GM23248 (cell line): ENCODE measurements at regions not wholly inside any gene's neighbourhood (a gene's known extent, or its start where the extent isn't known, plus 50 kb on each side); places are given as distances from the start of the nearest gene placed in this dataset.
A peak's percentile ranks its signal among the peaks of the same experiment; 100 is the strongest.

Experiments used
- DNase-seq: peaks from one replicate; pipeline ENCODE4 v3.0.0-alpha.2; 2015
- H2AFZ ChIP-seq: fragments of 200-600 bp; sonication (generic); 2 replicates; pipeline ENCODE4 v1.6.1; 2016; ENCODE audit warnings: antibody characterized with exemption
- H3F3A ChIP-seq: fragments of 200-600 bp; sonication (generic); 2 replicates; pipeline ENCODE4 v1.6.1; 2016; ENCODE audit warnings: mild to moderate bottlenecking, antibody characterized with exemption, mixed run types; ENCODE audit not compliant: insufficient read depth
- H3K27ac ChIP-seq: fragments of 200-600 bp; sonication (generic); 2 replicates; pipeline ENCODE4 v1.5.1; 2016; ENCODE audit warnings: mild to moderate bottlenecking
- H3K27me3 ChIP-seq: fragments of 200-600 bp; sonication (generic); replicated peaks from 2 replicates; pipeline ENCODE4 v1.6.1; 2016; ENCODE audit warnings: mild to moderate bottlenecking; ENCODE audit not compliant: insufficient read depth
- H3K36me3 ChIP-seq: fragments of 200-600 bp; sonication (generic); 2 replicates; pipeline ENCODE4 v1.6.1; 2016; ENCODE audit warnings: low read depth, mild to moderate bottlenecking
- H3K4me1 ChIP-seq: fragments of 200-600 bp; sonication (generic); 2 replicates; pipeline ENCODE4 v1.6.1; 2016; ENCODE audit warnings: mild to moderate bottlenecking; ENCODE audit not compliant: insufficient read depth
- H3K4me2 ChIP-seq: fragments of 200-600 bp; sonication (generic); one replicate; pipeline ENCODE4 v1.6.1; 2016; ENCODE audit warnings: mild to moderate bottlenecking; ENCODE audit not compliant: unreplicated experiment
- H3K4me3 ChIP-seq: fragments of 200-600 bp; sonication (generic); 2 replicates; pipeline ENCODE4 v1.5.1; 2016; ENCODE audit warnings: mild to moderate bottlenecking
- H3K79me2 ChIP-seq: fragments of 200-600 bp; sonication (generic); 2 replicates; pipeline ENCODE4 v1.6.1; 2016; ENCODE audit warnings: mild to moderate bottlenecking; ENCODE audit not compliant: insufficient read depth
- H3K9ac ChIP-seq: fragments of 200-600 bp; sonication (generic); 2 replicates; pipeline ENCODE4 v1.6.1; 2016; ENCODE audit warnings: mild to moderate bottlenecking
- H3K9me2 ChIP-seq: fragments of 200-600 bp; sonication (generic); 2 replicates; pipeline ENCODE4 v1.6.1; 2016; ENCODE audit warnings: mixed run types, mild to moderate bottlenecking, moderate library complexity; ENCODE audit not compliant: insufficient read depth
- H3K9me3 ChIP-seq: fragments of 200-600 bp; sonication (generic); one replicate; pipeline ENCODE4 v1.6.1; 2017; ENCODE audit warnings: low read depth
- H4K20me1 ChIP-seq: fragments of 200-600 bp; sonication (generic); 2 replicates; pipeline ENCODE4 v1.6.0; 2016; ENCODE audit not compliant: insufficient read depth
- EZH2 ChIP-seq: fragments of 200-600 bp; sonication (generic); IDR thresholded peaks from 2 replicates; pipeline ENCODE4 v1.6.1; 2018; ENCODE audit warnings: antibody characterized with exemption, mild to moderate bottlenecking; ENCODE audit not compliant: insufficient read depth, poor library complexity, severe bottlenecking
- EZH2phosphoT487 ChIP-seq: fragments of 200-600 bp; sonication (generic); IDR thresholded peaks from 2 replicates; pipeline ENCODE4 v1.6.1; 2018; ENCODE audit warnings: antibody characterized with exemption, moderate library complexity, mild to moderate bottlenecking, low read depth; ENCODE audit not compliant: insufficient read depth
- WGBS, 2 experiments: methylation state at CpG; one replicate each; pipeline ENCODE4 v1.1.6; 2015 to 2017; ENCODE audit warnings: low lambda C conversion rate in 2 of 2, low coverage in 1 of 2; ENCODE audit errors: missing lambda C conversion rate in 2 of 2; 5-methylcytosine and 5-hydroxymethylcytosine counted together
- in situ Hi-C: fragments of 300-500 bp; cut with MboI; formaldehyde crosslinking; loops from 2 replicates; pipeline ENCODE4 v1.15.0; 2020

DNA sequence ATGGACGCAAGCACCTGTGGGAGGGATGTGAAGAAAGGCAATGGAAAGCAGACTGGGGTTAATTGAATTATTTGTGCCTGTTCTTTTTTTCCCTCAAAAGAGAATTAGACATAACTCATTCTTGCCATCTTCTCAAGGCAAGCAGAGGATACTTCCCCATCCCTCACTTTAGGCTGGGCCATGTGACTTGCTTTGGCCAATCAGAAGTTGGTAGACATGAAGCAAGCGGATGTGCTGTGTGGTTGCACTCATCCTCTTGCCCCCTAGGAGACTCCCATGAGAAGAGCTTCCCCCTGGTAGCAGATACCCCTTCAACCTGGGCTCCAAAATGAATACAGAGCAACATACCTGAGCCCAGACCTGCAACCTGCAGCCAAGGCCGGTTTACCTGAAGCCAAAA, 124.4 kb upstream of the ZC3H12C start:
- Histone ChIP-seq H3K36me3 (no peaks in the 10 kb centered on the region), H3F3A (peaks cover 8% of the 10 kb centered on the region; the same call in 1 of the 2 replicates), H3K27ac (no peak overlapping the region), H3K27me3 (no peaks in the 10 kb centered on the region), H3K9me2 (no peaks in the 10 kb centered on the region), H3K4me3 (no peak overlapping the region), H3K9me3 (no peaks in the 10 kb centered on the region), H3K9ac (no peak overlapping the region), H2AFZ (no peak overlapping the region), H3K79me2 (no peaks in the 10 kb centered on the region), H3K4me1 (peaks cover 19% of the 10 kb centered on the region), H4K20me1 (no peaks in the 10 kb centered on the region), H3K4me2 (no peak overlapping the region)
- in situ Hi-C loops, result loop anchor here (25.0 kb wide), 1 partner anchor 394 kb away; no protein-coding TSS in a partner anchor
- no peak for TF ChIP-seq EZH2phosphoT487
- TF ChIP-seq EZH2, result no peak
- no peak for DNase-seq
- WGBS, 2 experiments, result 92 to 94% methylated on average over 3 of the region's 3 CpGs

- Histone ChIP-seq H3K9me3 (no peaks in the 10 kb centered on the region), H3K9me2 (no peaks in the 10 kb centered on the region), H3K79me2 (no peaks in the 10 kb centered on the region), H3K36me3 (no peaks in the 10 kb centered on the region), H3K4me2 (no peak overlapping the region), H3K27ac (no peak overlapping the region), H3F3A (peaks cover 8% of the 10 kb centered on the region; the same call in 1 of the 2 replicates), H4K20me1 (no peaks in the 10 kb centered on the region), H3K9ac (no peak overlapping the region), H2AFZ (peak overlapping the region; percentile 55), H3K27me3 (no peaks in the 10 kb centered on the region), H3K4me3 (no peak overlapping the region), H3K4me1 (peaks cover 19% of the 10 kb centered on the region)
- DNase-seq, result no peak
- TF ChIP-seq EZH2 (no peak), EZH2phosphoT487 (no peak)
- in situ Hi-C loops, result loop anchor here (25.0 kb wide), 1 partner anchor 392 kb away; no protein-coding TSS in a partner anchor
- 75 to 78% methylated on average over 9 of the region's 9 CpGs for WGBS, 2 experiments
These were observed 122.5 kb upstream of the ZC3H12C start for GRCh38 chr11:109970516-109971183.

GRCh38 chr11:109971184-109971523, 122.0 kb upstream of the ZC3H12C start:
- in situ Hi-C loops, result loop anchor here (25.0 kb wide), 1 partner anchor 391 kb away; no protein-coding TSS in a partner anchor
- H2AFZ ChIP-seq, result peak overlapping the region; percentile 55

GRCh38 chr11:109972181-109972715, 120.9 kb upstream of the ZC3H12C start:
- Histone ChIP-seq H3K4me1 (peaks cover 19% of the 10 kb centered on the region), H3K9ac (no peak overlapping the region), H3K27me3 (no peaks in the 10 kb centered on the region), H4K20me1 (no peaks in the 10 kb centered on the region), H2AFZ (no peak overlapping the region), H3K4me3 (no peak overlapping the region), H3K9me3 (no peaks in the 10 kb centered on the region), H3K27ac (no peak overlapping the region), H3K9me2 (no peaks in the 10 kb centered on the region), H3F3A (peaks cover 8% of the 10 kb centered on the region; the same call in 1 of the 2 replicates), H3K4me2 (no peak overlapping the region), H3K36me3 (no peaks in the 10 kb centered on the region), H3K79me2 (no peaks in the 10 kb centered on the region)
- TF ChIP-seq EZH2phosphoT487 (no peak), EZH2 (no peak)
- WGBS, 2 experiments, result 63 to 67% methylated on average over 7 of the region's 7 CpGs
- in situ Hi-C loops, result loop anchor here (25.0 kb wide), 1 partner anchor 390 kb away; no protein-coding TSS in a partner anchor
- DNase-seq, result no peak

More at GRCh38 chr11:109971184-109971523, 122.0 kb upstream of the ZC3H12C start:
- no peak for TF ChIP-seq EZH2
- TF ChIP-seq EZH2phosphoT487, result no peak
- no peaks in the 10 kb centered on the region for H3K36me3 ChIP-seq
- DNase-seq, result peak; percentile 60
- H3F3A ChIP-seq, result peaks cover 8% of the 10 kb centered on the region; the same call in 1 of the 2 replicates
- no peaks in the 10 kb centered on the region for H3K9me3 ChIP-seq
- H3K4me1 ChIP-seq, result peaks cover 19% of the 10 kb centered on the region
- H3K79me2 ChIP-seq, result no peaks in the 10 kb centered on the region
- H3K27ac ChIP-seq, result no peak overlapping the region
- no peak overlapping the region for H3K9ac ChIP-seq
- no peaks in the 10 kb centered on the region for H3K27me3 ChIP-seq
- no peaks in the 10 kb centered on the region for H3K9me2 ChIP-seq
- H3K4me3 ChIP-seq, result no peak overlapping the region
- peak overlapping the region; percentile 58 for H3K4me2 ChIP-seq
- H4K20me1 ChIP-seq, result no peaks in the 10 kb centered on the region
- whole genome bisulfite sequencing, 2 experiments, result 93 to 94% methylated on average over 2 of the region's 2 CpGs
